GM21367 (cell line): ENCODE measurements at regions not wholly inside any gene's neighbourhood (a gene's known extent, or its start where the extent isn't known, plus 50 kb on each side); places are given as distances from the start of the nearest gene placed in this dataset.

Experiments
- ATAC-seq: cut with Tn5 transposase; IDR thresholded peaks from one replicate; pipeline ENCODE4 v1.9.1; 2021; ENCODE audit not compliant: unreplicated experiment

DNA sequence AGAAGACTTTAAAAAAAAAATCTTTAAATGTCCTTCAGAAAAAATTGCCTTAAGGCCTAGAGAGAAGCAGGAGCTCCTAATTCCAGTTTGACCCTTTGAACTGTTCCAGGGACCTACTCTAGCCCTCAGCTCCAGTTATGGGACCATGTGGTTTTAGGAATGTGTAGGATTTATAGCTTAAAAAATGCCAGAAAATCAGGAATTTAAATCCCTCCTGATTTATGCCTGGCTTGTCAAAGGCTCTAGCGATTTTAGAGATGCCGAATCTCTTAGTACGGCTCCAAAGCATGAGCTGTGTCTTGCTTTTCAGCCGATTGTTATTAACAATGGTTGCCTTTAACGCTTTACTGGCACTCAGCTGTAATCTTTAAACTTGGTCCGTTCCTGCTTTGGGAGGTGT is 130.6 kb upstream of the NPVF start:
- no peak for ATAC-seq

DNA sequence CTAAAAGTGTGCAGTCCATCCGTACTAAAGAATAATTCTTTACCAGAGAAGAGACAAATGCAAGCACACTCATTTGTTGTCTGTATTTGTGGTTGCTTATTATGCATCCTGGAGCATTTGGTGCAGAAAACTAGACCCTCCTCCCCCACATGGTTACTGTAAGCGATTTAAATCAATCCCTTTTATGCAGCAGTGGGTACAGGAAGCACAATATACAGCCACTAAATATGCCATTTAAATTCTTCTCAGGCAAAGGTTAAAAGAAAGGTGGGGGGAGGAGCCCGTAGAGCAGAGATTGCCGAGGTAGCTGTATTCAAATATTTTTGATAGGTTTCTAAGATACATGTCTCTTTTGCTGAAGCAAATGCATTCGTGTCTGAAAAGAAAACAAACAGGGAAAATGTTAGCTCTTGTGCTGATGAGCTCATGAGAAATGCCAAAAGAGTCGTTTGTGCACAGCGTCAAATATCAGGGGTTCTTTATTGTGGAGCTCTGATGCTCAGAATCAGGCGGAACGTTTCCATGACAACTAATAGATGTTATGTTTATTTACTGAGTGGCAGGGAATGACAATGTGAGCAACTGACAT is 131.3 kb upstream of the NPVF start:
- ATAC-seq = no peak

DNA sequence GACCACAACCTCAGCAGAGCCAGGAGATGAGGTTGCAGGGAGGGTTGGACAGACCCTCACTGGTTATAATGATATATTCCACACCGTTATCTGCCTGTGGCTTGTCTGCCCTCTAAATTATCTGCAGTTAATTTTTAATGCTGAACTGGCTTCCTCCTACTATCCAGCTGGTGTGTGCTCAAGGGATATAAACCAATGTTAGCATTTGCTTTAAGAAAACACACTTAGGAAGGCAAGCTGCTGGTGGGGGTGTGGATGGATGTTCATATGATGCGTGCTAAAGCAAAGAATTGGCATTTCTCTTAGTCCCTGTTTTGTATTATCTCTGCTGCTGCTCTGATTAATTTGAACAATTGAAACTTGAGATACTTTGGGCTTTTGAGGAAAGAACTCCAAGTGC is 132.2 kb upstream of the NPVF start:
- no peak for ATAC-seq

DNA sequence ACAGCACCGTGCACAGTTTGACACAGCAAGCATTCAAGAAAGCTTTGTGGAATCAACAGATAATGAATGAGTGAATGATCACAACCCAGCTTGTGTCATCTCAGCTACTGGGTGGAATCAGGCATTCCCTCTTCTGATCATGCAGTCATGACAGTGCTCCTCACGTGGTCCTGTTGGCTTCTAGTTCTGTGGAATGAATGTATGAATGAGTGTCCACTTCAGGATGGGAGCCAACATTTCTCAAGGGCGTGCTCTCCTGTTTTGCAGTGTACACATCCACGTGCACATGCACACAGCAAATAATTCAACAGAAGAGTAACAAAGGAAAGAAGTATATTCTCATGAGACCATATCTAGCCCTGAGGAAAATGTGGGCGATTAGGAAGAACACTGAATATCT is 133.1 kb upstream of the NPVF start:
- no peak for ATAC-seq

DNA sequence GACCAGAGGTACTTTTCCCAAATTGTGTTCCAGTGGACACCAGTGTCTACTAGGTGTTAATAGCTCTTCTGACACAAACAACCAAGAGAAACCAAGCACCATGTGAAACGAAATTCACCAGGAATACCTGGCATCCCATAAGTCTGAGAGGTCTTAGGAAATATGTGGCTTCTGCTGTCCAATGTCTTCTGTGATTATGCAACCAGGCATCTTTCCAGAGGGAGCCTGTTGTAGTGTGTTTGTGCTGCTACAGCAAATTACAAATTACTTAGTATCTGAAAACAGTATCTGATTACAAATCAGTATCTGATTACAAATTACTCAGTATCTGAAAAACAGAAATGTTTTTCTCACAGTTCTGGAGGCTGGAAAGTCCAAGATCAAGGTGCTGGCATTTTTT is 133.6 kb upstream of the NPVF start:
- no peak for ATAC-seq

DNA sequence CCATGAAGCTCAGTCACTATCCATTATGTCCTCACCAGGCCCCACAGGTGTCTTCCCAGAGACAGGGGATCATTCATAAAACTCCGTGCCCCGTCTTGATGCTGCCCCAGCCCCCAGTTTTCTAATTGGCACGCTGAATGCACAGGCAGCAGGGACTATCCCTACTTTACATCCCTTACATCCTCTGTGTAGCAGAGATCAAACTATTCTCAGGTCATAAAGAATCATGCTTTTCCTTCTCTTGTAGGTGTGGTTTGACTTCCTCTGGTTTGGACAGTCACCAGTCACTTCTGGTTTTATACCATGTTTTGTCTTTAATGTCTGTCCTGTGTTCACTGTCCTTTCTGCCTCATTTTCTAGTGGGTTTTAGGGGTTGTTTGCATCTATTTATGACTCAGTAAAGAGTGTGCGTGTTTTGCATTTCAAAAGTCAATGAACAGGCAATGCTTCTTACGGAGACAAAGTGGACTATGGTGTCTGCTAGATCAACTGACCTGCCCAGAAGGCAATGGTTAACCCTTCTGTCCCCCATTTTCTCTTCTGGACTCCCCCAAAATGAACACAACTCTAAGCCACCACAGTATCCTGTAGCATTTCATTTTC is 140.4 kb upstream of the NPVF start:
- ATAC-seq = no peak

DNA sequence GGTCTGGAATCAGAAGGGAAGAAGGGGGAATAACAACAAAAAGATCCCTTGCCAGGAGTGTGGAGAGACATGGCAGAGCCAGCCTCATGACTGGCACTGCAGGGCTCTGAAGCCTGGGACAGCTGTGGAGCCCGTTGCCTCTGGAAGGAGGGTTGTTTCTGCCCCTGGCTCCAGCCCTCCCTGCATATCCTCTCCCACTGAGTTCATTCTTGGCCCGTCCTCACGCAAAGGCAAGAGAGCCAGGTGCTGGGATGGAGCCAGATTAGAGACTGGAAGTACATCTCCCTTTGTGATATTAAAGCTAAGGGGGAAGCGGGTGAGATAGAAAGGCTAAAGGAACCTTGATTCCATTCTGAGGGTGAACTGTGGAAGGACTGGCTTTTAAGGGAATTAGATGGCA is 141.5 kb upstream of the NPVF start:
- ATAC-seq = no peak

DNA sequence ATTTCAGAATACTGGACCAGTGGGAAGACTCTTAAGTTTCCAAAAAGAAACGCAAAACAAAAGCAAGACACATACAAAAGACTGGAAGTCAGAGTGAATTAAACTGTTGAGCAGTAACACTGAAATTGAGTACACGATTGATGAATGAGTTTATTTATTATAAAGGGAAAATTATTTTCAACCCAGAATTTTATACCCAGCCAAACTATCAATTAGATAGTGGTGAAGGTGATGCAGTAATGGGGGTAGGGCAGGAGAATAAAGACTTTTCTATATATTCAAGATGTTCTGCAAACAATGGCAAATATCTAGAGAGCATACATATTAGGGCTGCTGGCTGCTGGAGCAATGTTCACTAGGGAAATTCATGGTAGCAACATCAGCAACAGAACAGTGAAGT is 143.7 kb upstream of the NPVF start:
- no peak for ATAC-seq

DNA sequence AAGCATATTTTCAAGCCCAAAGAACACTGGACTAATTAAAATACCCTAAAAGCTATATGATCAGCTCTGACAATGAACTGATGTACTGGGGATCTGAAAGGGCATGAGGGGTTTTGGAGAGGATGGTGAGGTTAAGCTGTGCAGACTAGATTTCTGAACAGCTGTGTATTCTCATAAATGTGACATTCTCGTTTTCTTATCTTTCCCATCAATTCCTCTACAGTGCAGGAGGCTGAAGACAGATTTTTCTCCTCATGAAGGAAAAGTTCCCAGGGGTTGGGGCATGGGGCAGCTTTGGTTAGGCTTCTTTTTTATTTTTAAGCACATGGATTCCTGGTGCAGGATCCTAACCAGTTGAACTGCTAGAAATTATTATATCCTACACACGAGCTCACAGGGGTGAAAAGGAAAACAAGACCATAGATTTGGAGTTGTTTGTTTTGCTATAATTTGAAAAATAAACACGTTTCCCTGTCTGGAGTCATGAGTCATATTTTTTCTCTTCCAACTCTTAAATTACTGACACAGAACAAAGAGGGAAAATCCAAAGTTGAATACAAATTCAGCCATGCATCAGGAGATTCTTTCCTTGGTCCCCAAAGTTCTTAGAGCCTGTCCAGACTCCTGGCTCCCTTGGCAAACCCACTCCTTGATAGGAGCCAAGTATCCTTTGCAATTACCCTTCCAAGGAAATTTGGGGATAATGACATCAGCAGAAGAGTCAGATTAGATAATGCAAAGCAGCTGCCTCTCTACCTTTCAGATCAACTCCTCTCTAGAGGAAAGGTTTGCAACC is 147.7 kb upstream of the NPVF start:
- no peak for ATAC-seq

DNA sequence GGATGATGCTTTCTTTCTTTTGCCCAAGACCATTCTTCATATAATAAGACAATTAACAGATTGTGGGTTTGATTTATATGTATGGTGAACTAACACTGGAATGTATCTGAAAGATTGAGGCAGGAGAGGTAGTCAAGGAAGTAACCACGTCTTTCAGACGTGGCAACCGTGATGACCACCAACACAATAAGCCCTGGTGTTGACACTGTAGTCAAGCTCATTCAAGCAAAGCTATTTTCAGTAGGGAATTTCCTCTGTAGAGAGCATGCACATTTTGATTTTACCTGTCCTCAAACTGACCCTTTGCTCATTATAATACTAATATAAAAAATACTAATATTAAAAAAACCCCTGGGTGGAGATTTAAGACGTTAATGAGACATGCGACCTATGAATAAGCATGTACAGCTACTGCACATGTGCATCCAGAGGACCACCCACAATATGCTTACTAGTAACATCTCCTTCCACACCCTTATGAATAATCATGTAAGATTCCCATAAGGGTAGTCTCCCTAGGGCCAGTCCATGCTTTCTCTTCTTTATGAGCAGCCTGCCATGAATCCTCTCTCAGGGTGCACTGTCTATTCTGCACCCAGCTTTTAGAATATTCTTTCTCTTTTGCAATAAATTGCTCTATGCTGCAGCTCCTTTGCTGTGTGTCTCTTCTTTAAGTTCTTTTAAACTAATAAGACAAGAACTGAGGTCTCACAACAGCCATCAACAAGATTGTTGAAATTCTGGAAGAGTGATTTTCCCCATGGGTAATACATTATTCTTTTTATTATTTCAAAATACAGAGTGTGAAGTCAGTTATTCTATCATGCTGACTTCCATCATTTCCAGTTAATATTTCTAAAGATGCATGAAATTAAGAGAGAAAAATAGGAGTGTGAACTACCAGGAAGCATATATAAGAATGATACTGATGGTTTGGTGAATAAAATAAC is 151.3 kb upstream of the NPVF start:
- ATAC-seq = no peak

DNA sequence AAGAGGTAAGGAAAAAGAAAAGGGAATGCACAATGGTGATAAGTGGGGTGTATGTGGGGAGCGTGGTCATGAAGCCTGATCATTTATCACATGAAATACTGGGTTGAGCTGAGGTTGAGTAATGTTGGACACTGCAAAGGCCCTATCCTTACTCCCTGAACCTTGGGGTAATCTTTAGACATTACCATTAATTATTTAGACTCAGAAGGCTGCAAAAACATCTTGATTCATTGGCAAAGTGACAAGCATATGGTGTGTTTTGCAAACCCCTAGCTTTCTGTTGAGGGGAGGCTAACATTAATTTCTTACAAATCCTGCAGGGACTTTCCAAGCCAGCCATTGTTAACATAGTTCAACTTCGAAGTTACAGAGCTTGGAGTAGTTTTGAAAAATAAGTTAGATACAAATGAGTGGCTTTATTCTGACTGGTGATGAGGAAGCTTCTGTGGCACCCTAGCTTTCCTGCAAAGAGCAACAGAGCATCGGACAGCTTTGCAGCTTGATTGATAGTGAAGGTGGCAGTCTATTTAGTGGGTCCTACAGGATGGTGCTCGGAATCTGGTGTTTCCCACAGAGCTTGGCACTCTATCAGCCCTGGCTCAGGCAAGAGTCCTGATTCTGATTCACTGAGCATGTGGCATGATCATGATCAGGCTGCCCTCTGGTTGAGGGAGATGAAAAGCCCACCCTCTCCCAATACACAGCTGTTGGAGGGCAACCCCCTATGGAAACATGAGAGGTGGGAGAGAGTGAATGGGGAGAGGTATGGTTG is 153.7 kb upstream of the NPVF start:
- no peak for ATAC-seq

DNA sequence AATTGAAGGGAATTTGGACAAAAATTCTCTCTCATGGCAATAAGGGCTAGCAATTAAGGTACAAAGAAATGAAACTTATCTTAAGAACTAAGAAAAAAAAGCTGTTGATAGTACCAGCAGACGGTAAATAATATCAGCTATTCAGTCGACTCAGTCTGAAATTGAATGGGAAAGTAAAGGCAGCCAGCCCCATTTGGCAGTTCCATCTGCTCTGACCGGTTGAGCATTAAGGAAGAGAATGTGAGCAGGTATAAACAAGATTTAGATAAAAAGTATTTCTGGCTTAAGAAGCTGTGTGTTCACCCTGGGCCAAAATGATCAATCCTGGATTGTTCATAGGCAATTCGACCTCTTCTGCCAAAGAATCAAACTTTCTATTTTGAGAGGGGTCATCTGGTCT is 154.6 kb upstream of the NPVF start:
- no peak for ATAC-seq

DNA sequence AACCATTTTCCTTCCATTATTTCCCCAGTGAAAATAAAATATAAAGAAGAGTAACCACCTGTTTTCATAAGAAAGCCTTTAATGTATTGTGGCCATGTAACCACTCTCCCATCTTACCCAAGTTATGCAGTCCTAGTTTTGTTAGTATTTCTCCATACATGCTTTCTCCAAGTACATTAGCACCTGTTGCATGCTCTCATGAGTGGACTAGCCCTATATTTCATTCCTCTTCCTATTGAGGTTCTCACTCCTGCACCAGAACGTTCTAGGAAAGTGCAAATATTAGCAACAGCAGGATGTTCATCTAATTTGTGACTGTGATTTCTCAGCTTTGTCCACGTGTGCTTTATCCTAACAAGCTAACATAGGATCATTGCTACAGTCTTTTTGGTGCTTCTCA is 155.1 kb upstream of the NPVF start:
- ATAC-seq = no peak

DNA sequence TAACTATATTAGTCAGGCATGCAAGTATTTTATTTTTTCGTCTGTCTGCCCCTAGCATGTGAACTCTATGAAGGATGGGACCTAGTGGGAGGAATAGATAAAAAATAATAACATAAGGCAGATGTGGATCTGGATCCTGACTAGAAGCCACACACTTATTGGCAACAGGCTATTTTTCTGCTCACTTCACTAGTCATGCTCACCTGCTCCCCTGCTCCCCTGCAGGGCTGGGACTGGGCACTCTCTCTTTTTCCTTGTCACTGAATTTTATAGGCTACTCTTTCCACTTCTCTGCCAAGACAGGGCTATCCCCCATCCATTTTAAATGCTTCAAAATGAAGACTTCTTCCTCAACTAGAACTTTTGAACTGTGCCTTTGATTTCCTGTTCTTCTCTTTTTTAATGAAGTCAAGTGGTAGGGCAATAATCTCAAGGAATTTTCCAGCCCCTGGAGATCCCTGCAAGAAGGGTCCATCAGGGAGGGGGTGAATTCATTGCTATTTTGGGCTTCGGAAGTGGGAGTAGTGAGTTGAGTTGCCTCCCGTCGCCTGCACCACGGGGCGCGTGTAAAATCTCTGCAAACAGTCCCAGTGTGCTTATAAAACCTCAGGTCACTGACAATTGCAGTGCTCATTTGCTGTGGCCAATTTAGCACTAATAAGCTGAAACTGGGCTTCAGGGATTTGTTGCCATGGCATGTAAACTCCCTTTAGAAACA is 156.7 kb upstream of the NPVF start:
- no peak for ATAC-seq

DNA sequence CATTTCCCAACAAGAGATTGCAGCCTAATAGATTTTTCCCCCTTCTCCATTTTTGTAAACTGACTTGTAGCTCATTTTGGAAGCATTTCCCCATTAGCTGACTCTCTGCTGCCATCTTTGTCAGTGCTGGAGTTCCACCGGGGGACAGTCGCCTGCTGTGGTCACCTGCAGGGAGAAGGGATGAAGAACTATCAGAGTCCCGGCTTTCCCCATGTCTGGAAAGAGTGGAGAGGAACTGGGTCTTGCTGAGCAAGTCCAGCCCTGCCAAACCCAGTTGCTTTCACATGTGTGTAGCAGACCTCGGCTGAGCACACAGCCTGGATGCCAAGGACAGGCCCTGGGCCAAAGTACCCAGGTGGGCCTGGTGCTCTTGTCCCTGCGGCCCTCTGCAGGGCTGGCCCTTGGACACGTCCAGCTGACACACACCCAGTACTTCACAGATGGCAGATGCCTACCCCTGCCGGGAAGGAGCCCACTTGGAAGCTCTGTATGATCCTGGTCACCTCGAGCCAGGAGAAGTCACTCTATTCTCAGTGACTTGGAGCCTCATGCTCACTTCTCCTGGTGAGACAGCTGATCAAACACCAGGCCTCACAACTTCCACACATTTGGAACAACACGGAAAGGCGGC is 157.3 kb upstream of the NPVF start:
- no peak for ATAC-seq

DNA sequence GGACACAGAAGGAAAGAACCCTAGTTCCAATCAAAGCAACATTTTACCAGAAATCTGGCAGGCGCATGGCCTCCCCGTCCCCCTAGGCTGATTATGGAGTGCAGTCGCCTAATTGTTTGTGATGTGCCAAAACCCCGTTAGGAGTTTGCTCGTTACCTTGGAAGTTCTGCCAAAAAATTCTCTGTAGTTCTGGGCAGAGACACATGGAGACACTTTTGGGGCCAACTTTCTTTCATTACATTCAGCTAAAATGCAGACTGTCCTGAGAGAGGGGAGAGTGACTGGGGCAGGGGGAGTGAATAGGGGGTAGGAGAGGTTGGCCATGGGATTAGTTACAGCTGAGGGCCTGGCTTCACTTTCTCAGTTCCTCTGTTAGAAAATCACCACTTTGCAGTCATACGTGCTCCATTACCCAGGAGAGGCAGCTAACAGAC is 158.0 kb upstream of the NPVF start:
- ATAC-seq = no peak

DNA sequence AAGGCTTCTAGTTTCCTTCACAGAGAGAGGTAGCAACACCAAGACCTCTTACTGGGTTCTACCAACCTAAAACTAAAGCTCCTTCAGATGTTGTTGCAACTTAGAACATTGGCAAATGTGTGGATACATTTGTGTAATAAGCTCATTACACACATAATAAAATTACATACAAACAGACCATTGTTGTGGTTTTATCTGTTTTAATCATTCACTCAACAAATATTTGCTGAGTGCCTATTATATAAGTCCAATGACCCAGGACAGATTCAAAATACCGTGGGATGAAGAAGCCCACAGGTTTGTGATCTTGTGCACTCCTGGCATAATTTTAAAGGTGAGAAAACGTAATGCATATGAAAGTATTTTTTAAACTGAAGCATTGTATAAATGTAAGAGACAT is 160.4 kb upstream of the NPVF start:
- ATAC-seq = no peak

DNA sequence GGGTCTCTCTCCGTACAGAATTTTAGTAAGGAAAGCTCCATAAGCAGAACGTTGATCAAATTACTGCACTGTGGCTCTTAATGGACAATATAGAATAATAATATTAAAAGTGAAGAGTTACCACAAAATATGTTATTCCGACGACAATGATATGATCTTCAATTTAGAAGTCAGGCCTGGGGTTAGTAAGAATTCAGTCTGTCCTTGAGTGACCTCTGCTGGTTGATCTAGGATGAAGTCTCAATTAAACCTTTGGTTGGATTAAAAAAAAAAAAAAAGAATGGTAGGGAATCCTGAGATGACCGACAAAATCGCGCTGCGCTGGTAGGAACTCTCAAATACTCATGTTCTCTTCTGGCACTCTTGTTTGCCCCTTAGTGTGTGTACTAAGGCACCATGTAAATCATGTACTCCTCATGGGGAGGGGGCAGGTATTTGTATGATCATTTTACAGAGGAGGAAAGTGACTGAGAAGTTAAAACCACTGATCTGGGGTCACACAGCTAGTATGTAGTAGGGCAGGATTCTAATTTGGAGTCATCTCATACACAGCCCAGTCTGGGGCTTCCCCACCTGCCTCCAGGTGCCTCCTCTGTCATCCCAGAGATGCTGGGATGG is 161.3 kb upstream of the NPVF start:
- ATAC-seq = no peak

DNA sequence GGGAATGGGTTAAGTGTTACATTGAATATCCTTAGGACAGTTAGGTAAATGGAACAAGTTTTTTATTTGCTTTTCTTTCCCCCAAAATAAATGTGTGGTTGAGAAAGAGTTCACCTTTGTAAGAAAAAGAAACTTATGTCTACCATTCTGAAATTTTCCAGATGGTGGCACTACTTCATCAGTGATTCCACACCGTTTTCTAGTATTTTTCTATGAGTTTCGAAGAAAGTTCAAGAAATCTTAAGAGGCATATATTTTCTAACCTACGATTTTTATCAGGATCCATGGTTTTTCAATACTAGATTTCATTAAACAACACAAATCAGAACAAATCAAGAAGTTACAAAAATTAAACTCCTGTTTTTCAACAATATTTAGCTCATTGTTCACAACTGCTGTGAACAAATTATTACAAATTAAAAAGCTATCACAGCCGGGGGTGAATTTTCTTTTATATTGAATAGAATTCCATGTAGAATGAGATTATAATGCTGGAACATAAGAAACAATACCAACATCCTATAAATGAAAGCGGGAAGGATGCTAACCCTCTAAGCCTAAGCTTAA is 163.1 kb upstream of the NPVF start:
- ATAC-seq = no peak
